ENCODE measurements at regions not wholly inside any gene's neighbourhood (a gene's known extent, or its start where the extent isn't known, plus 50 kb on each side); places are given as distances from the start of the nearest gene placed in this dataset.

- no peak for TF ChIP-seq CTCF (IDR thresholded peaks at IDR 0.05)
- TF ChIP-seq NR3C1 (CRISPR knock-in tag; conservative IDR thresholded peaks at IDR 0.05; ENCODE audit: low read depth) = no peak
- no peak for TF ChIP-seq FOXP1 (CRISPR knock-in tag; IDR thresholded peaks at IDR 0.05; ENCODE audit: borderline replicate concordance)
- no peak for TF ChIP-seq NFATC4 (CRISPR knock-in tag; IDR thresholded peaks at IDR 0.05)
- TF ChIP-seq, protein P1, sequence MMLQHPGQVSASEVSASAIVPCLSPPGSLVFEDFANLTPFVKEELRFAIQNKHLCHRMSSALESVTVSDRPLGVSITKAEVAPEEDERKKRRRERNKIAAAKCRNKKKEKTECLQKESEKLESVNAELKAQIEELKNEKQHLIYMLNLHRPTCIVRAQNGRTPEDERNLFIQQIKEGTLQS (CRISPR knock-in tag; conservative IDR thresholded peaks at IDR 0.05) = no peak
- no peak for TF ChIP-seq ZBTB21 (CRISPR knock-in tag; IDR thresholded peaks at IDR 0.05; ENCODE audit: borderline replicate concordance)
- TF ChIP-seq, protein P2, sequence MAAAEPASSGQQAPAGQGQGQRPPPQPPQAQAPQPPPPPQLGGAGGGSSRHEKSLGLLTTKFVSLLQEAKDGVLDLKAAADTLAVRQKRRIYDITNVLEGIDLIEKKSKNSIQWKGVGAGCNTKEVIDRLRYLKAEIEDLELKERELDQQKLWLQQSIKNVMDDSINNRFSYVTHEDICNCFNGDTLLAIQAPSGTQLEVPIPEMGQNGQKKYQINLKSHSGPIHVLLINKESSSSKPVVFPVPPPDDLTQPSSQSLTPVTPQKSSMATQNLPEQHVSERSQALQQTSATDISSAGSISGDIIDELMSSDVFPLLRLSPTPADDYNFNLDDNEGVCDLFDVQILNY (CRISPR knock-in tag; IDR thresholded peaks at IDR 0.05) = no peak
- TF ChIP-seq NR2C2 (CRISPR knock-in tag; IDR thresholded peaks at IDR 0.05) = no peak
- no peak for TF ChIP-seq CREM (CRISPR knock-in tag; IDR thresholded peaks at IDR 0.05)
Measured at GRCh38 chr3:189508784-189509501, 122.2 kb upstream of the TP63 start.

All from WTC11 (cell line).